Fibroblast of the aortic adventitia (primary cell): ENCODE measurements at regions not wholly inside any gene's neighbourhood (a gene's known extent, or its start where the extent isn't known, plus 50 kb on each side); places are given as distances from the start of the nearest gene placed in this dataset.
"Not testable (repeated sequence)": the region's sequence is repeated elsewhere in the genome, so short reads cannot be mapped to it uniquely, and the experiment has no call there.

Experiments used
- DNase-seq: peaks from one replicate; pipeline ENCODE4 v3.0.0-alpha.2; 2010; ENCODE audit warnings: low read depth
- H3K4me3 ChIP-seq: 2 replicates; pipeline ENCODE4 v1.5.1; 2011; ENCODE audit warnings: low read depth, mild to moderate bottlenecking, control low read depth, low read length, moderate library complexity
- CTCF ChIP-seq: IDR thresholded peaks from 2 replicates; pipeline ENCODE4 v1.5.1; 2011; ENCODE audit warnings: mild to moderate bottlenecking, low read length, control low read depth, inconsistent platforms; ENCODE audit not compliant: insufficient read depth

GRCh38 chr9:71608825-71609447 lies 159.4 kb downstream of the CEMIP2 start:
- TF ChIP-seq CTCF, result no peak
- H3K4me3 ChIP-seq, result no peak overlapping the region
- DNase-seq, result peak; percentile 31

- H3K4me3 ChIP-seq, result no peak overlapping the region
- peak; percentile 1 for DNase-seq
- TF ChIP-seq CTCF, result no peak
Observed at GRCh38 chr9:71608021-71608420, 160.3 kb downstream of the CEMIP2 start.

- peak; percentile 46 for DNase-seq
- TF ChIP-seq CTCF, result no peak
- no peak overlapping the region for H3K4me3 ChIP-seq
Observed at GRCh38 chr9:71607461-71607881, 160.8 kb downstream of the CEMIP2 start.

- no peak overlapping the region for H3K4me3 ChIP-seq
- TF ChIP-seq CTCF, result peak; percentile 75
- DNase-seq, result peak; percentile 74
Observed at GRCh38 chr9:71604197-71605063, 163.9 kb downstream of the CEMIP2 start.

- H3K4me3 ChIP-seq, result no peak overlapping the region
- TF ChIP-seq CTCF, result no peak
- no peak for DNase-seq
Observed at GRCh38 chr9:71602652-71603051, 165.7 kb downstream of the CEMIP2 start.

GRCh38 chr9:71595762-71596161 lies 172.6 kb downstream of the CEMIP2 start:
- H3K4me3 ChIP-seq, DNase-seq: not testable (repeated sequence)

GRCh38 chr9:71594541-71594940 lies 173.8 kb downstream of the CEMIP2 start:
- no peak for TF ChIP-seq CTCF
- no peak overlapping the region for H3K4me3 ChIP-seq
- no peak for DNase-seq
